ENCODE measurements at regions not wholly inside any gene's neighbourhood (a gene's known extent, or its start where the extent isn't known, plus 50 kb on each side); places are given as distances from the start of the nearest gene placed in this dataset.
"Not testable (repeated sequence)": the region's sequence is repeated elsewhere in the genome, so short reads cannot be mapped to it uniquely, and the experiment has no call there.

GRCh38 chr9:90233081-90233480 lies 409.5 kb downstream of the DIRAS2 start:
- not testable (repeated sequence) for TF ChIP-seq ZNF274 (IDR thresholded peaks at IDR 0.05; ENCODE audit: low read depth, low read length); SUZ12 (IDR thresholded peaks at IDR 0.05; ENCODE audit: extremely low read depth, insufficient read depth, insufficient read length); YY1 (IDR thresholded peaks at IDR 0.05; ENCODE audit: insufficient read depth, insufficient read length)
